ENCODE measurements at regions not wholly inside any gene's neighbourhood (a gene's known extent, or its start where the extent isn't known, plus 50 kb on each side); places are given as distances from the start of the nearest gene placed in this dataset.

DNA sequence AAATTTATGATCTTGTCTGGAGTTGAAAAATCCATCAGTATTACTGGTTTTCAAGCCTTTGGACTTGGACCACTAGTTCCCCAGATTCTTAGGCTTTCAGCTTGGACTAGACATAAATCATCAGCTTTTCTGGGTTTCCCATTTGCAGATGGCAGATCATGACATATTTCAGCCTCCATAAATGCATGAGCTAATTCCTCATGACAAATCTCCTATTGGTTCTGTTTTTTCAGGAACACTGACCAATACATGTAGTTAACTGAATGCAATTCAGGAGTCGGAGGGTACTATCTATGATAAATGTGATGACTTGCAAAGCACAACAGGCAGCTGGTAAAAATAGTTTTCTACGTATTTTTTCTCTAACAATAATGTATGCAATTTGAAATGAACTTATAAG is 635.6 kb downstream of the TRAM1L1 start:
- Histone ChIP-seq H3K27me3 (no peaks in the 10 kb centered on the region), H3K9me3 (no peaks in the 10 kb centered on the region), H3K36me3 (no peaks in the 10 kb centered on the region), H3K4me3 (no peak overlapping the region)
- no peak for DNase-seq

GRCh38 chr4:116444117-116444516 is 641.3 kb downstream of the TRAM1L1 start:
- H3K36me3 ChIP-seq = no peaks in the 10 kb centered on the region
- DNase-seq = no peak
- H3K4me3 ChIP-seq = no peak overlapping the region
- no peaks in the 10 kb centered on the region for H3K27me3 ChIP-seq
- H3K9me3 ChIP-seq = no peaks in the 10 kb centered on the region

DNA sequence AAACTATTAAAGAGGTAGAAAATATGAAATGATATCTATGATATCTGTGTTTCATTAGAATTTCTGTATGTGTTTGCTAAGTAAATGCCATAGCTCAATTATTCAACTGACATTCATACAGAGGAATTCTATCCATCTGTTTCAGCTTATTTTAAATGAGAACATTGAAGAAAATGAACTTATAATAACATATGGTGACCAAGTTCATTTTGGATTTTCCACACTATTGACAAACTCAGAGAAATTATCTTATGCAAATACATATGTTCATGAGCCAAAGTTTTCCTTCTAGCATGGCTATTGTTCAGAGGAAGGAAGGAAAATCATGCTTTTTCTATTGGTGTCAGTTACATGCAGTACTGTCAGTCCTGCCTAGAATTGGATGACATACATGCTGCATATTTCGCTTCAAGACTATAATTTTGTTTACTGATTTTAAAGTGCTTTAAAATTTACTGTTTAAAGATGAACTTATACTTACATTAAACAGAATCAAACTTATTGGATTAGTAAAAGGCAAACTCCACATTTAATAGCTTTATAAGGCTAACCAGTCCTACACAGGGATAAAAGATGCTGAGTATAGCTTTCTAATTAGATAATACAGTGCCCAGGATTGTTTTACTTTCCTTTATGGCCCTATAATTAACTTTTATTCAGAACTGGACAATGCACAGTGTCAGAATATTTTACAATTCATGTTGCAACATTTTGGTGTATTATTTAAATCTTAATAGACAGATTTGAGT is 646.2 kb downstream of the TRAM1L1 start:
- Histone ChIP-seq H3K4me3 (no peak overlapping the region), H3K9me3 (no peaks in the 10 kb centered on the region), H3K27me3 (no peaks in the 10 kb centered on the region), H3K36me3 (no peaks in the 10 kb centered on the region)
- DNase-seq = no peak

- Histone ChIP-seq H3K36me3 (no peaks in the 10 kb centered on the region), H3K27me3 (no peaks in the 10 kb centered on the region), H3K4me3 (no peak overlapping the region), H3K9me3 (no peaks in the 10 kb centered on the region)
- no peak for DNase-seq
Measured at GRCh38 chr4:116438417-116438816, 647.0 kb downstream of the TRAM1L1 start.

DNA sequence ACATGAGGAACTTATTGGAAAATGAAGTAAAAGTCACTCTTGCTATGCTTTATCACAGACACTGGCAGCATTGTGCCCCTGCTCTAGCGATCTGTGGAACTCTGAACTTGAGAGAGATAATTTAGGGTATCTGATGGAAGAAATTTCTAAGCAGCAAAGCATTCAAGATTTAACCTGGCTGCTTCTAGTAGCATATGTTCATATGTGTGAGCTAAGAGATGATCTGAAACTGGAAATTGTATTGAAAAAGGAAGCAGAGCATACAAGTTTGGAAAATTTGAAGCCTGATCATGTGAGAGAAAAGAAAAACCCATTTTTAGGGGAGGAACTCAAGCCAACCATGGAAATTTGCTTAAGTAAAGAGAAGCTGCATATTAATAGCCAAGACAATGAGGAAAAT is 657.7 kb downstream of the TRAM1L1 start:
- Histone ChIP-seq H3K36me3 (no peaks in the 10 kb centered on the region), H3K9me3 (no peaks in the 10 kb centered on the region)

GRCh38 chr4:116413222-116413621 is 672.2 kb downstream of the TRAM1L1 start:
- no peak overlapping the region for H3K4me3 ChIP-seq
- H3K36me3 ChIP-seq = no peaks in the 10 kb centered on the region
- H3K9me3 ChIP-seq = no peaks in the 10 kb centered on the region
- no peak for DNase-seq
- no peaks in the 10 kb centered on the region for H3K27me3 ChIP-seq

More for the DNA sequence above, 657.7 kb downstream of the TRAM1L1 start:
- Histone ChIP-seq H3K27me3 (no peaks in the 10 kb centered on the region), H3K4me3 (no peak overlapping the region)
- no peak for DNase-seq

DNA sequence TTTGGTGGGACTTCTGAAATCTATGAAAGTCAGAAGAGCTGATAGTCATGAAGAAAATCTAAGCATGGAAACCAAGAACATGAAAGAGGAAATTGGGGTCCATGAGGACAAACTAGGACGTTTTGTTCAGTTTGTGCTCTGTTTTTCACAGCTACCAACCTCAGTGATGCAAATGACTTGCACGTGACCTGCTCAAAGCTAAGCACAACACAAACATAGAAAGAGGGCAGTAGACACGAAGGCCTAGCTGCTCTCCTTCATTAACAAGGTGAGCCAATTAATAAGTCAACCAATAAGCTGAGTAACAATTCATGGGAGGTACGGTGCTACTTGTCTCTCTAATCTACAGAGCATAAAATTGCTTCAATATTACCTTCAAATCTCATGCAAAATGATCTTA is 684.1 kb downstream of the TRAM1L1 start:
- DNase-seq = no peak
- no peaks in the 10 kb centered on the region for H3K9me3 ChIP-seq
- H3K36me3 ChIP-seq = no peaks in the 10 kb centered on the region
- no peaks in the 10 kb centered on the region for H3K27me3 ChIP-seq
- H3K4me3 ChIP-seq = no peak overlapping the region

DNA sequence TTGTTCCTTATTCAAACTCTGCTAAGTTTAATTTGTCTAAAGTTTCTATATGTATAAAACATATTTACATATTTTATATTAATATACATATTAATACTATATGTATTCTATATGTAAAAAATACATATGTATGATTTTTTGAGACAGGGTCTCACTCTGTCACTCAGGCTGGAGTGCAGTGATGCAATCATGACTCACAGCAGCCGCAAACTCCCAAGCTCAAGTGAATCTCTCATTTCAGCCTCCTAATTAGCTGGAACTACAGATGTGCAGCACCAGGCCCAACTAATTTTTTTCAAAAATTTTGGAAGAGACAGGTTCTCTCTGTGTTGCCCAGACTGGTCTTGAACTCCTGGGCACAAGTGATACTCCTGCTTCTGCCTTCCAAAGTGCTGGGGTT is 684.9 kb downstream of the TRAM1L1 start:
- Histone ChIP-seq H3K4me3 (no peak overlapping the region), H3K36me3 (no peaks in the 10 kb centered on the region), H3K27me3 (no peaks in the 10 kb centered on the region), H3K9me3 (no peaks in the 10 kb centered on the region)
- no peak for DNase-seq

- Histone ChIP-seq H3K9me3 (no peaks in the 10 kb centered on the region), H3K4me3 (no peak overlapping the region), H3K27me3 (no peaks in the 10 kb centered on the region), H3K36me3 (no peaks in the 10 kb centered on the region)
- no peak for DNase-seq
Measured at GRCh38 chr4:116397714-116398113, 687.7 kb downstream of the TRAM1L1 start.

GRCh38 chr4:116397291-116397690 is 688.1 kb downstream of the TRAM1L1 start:
- H3K4me3 ChIP-seq = no peak overlapping the region
- no peaks in the 10 kb centered on the region for H3K27me3 ChIP-seq
- no peaks in the 10 kb centered on the region for H3K36me3 ChIP-seq
- DNase-seq = no peak
- no peaks in the 10 kb centered on the region for H3K9me3 ChIP-seq

GRCh38 chr4:116395408-116395807 is 690.0 kb downstream of the TRAM1L1 start:
- no peak for DNase-seq
- no peak overlapping the region for H3K4me3 ChIP-seq
- H3K9me3 ChIP-seq = no peaks in the 10 kb centered on the region
- H3K36me3 ChIP-seq = no peaks in the 10 kb centered on the region
- H3K27me3 ChIP-seq = no peaks in the 10 kb centered on the region

DNA sequence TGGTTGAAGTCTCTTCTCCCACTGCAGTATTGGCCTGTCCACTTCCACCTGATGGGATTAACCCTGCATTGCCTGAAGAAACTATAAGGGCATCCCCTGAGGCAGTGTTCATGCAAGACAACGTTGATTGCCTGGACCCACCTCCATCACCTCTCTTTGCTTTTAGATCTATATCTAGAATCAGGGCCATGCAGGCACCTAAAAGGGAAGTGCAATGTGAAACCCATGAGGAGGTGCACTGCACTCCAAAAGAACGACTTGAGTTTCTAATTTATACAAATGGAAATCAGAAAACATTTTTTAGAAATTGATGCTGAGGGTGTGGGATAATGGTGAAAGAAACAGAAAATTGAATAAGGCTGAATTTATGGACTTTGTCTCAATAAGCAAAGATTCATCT is 694.4 kb downstream of the TRAM1L1 start:
- Histone ChIP-seq H3K27me3 (no peaks in the 10 kb centered on the region), H3K36me3 (no peaks in the 10 kb centered on the region), H3K9me3 (no peaks in the 10 kb centered on the region), H3K4me3 (no peak overlapping the region)
- no peak for DNase-seq

DNA sequence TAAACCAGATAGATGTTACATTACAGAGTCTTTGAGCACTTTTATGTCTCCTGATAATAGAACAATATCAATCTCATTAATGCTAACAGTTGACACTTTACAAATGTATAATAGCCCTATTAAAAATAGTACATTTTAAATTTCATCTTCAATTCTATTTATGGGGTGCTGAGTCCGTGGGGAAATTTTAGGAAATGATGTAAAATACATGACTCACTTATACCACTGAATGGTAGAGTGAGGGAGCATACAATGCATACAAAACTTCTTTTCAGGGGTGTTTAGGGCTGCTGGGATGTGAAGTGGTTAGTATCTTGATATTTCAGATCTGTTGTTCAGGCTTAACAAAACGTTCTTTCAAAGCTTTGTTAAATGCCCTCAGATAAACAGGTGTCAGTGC is 696.2 kb downstream of the TRAM1L1 start:
- Histone ChIP-seq H3K9me3 (no peaks in the 10 kb centered on the region), H3K27me3 (no peaks in the 10 kb centered on the region), H3K36me3 (no peaks in the 10 kb centered on the region), H3K4me3 (no peak overlapping the region)
- no peak for DNase-seq

GRCh38 chr4:116387937-116388474 is 697.4 kb downstream of the TRAM1L1 start:
- Histone ChIP-seq H3K36me3 (no peaks in the 10 kb centered on the region), H3K27me3 (no peaks in the 10 kb centered on the region), H3K4me3 (no peak overlapping the region), H3K9me3 (no peaks in the 10 kb centered on the region)
- DNase-seq = no peak

- Histone ChIP-seq H3K27me3 (no peaks in the 10 kb centered on the region), H3K36me3 (no peaks in the 10 kb centered on the region), H3K4me3 (no peak overlapping the region), H3K9me3 (no peaks in the 10 kb centered on the region)
- no peak for DNase-seq
Measured at GRCh38 chr4:116386856-116387255, 698.5 kb downstream of the TRAM1L1 start.

- Histone ChIP-seq H3K27me3 (no peaks in the 10 kb centered on the region), H3K36me3 (no peaks in the 10 kb centered on the region), H3K9me3 (no peaks in the 10 kb centered on the region), H3K4me3 (no peak overlapping the region)
- no peak for DNase-seq
Measured at GRCh38 chr4:116385583-116385982, 699.8 kb downstream of the TRAM1L1 start.

- no peaks in the 10 kb centered on the region for H3K36me3 ChIP-seq
- no peak for DNase-seq
Measured at GRCh38 chr4:116374815-116375214, 710.6 kb downstream of the TRAM1L1 start.

DNA sequence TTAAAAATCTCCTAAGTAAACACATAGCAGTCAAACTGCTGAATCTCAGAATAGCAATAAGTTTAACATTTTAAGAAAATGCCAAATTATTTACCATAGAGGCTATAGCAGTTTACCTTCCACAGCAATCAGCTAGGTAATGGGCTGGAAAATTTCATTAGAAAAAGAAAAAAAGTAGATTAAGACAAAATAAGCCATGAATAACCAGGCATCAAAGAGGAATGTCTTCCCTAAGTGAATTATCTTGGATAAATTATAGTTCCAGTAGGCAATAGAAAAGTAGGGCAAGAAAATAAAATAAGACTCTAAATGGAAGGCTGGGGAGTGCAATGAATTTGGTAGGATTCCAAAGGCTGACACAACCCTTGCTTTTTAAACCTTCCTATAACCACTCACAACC is 722.8 kb downstream of the TRAM1L1 start:
- Histone ChIP-seq H3K36me3 (no peaks in the 10 kb centered on the region), H3K9me3 (no peaks in the 10 kb centered on the region), H3K27me3 (no peaks in the 10 kb centered on the region), H3K4me3 (no peak overlapping the region)
- no peak for DNase-seq

More at GRCh38 chr4:116374815-116375214, 710.6 kb downstream of the TRAM1L1 start:
- Histone ChIP-seq H3K4me3 (no peak overlapping the region), H3K27me3 (no peaks in the 10 kb centered on the region), H3K9me3 (no peaks in the 10 kb centered on the region)

Measured in MG63 (cell line).